Pons (tissue), 1 donor: ENCODE measurements at regions not wholly inside any gene's neighbourhood (a gene's known extent, or its start where the extent isn't known, plus 50 kb on each side); places are given as distances from the start of the nearest gene placed in this dataset.

Source experiments
- DNase-seq: peaks from one replicate; pipeline ENCODE4 v3.0.0-alpha.2; 2016; ENCODE audit warnings: low spot score

DNA sequence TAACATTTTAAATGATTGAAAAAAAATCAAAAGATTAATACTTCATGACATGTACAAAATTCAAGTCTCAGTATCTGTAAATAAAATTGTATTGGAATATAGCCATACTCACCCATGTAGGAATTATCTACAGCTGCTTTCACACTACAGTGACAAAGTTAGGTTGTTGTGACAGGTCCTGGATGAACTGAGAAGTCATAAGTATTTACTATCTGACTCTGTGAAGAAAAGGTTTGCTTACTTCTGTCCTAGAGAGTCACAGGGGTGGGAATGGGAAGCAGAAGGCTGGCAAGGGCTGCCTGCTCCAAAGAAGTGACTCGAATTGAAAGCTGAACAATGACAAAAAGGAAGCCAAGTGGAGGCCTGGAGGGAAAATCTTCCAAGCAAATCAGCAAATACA, 155.2 kb downstream of the SLC30A10 start:
- no peak for DNase-seq

DNA sequence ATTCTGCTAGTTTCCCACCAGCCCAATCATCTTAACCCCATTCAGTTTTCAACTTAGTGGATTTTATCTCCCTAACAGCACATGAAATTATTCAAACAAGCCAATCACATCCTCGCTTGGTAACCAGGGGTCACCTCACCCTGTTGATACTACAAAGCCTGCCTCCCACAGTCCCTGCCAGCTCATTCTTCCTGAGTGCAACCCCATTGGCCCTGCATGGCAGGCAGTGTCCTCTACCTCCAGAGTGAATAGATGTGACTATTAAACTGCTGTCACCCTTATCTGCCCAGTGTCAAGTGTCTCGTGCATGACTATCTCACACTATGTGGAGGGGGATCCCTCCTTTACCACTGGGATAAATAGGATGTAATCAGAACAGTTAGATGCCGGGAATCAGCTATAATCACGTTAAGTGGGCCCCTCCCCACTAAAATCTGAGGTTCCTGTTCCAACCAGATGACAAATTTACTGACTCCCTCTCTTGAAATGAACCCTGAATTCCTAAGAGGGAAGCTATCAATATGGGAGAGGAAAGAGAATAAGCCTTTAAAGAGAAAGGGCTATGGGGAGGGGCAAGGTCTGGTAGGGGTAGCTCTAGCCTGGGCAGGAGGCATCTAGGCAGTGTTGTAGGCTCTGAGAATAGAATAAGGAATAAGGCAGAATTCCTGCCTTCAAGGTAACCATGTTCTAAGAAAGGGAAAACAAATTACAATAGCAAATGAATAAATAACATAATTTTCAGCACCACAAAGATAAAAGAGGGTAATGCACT, 155.9 kb downstream of the SLC30A10 start:
- no peak for DNase-seq

DNA sequence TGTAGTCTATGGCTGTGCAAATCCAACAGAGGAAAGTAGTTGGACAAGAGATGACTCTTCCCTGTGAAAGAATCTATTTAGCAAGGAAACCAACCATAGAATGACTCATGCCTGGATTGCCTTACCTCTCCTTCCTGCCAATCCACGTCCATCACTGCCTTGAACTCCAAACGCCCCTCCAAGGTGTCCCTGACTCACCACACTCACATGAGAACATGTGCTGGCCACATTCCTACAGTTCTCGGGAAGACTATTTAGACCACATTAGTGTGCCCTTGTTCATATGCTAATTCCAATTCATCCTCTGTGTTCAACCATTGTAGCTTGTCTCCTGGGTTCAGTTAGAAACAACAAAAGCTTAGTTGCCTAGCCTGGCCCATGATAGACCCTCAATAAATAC, 157.3 kb downstream of the SLC30A10 start:
- no peak for DNase-seq

DNA sequence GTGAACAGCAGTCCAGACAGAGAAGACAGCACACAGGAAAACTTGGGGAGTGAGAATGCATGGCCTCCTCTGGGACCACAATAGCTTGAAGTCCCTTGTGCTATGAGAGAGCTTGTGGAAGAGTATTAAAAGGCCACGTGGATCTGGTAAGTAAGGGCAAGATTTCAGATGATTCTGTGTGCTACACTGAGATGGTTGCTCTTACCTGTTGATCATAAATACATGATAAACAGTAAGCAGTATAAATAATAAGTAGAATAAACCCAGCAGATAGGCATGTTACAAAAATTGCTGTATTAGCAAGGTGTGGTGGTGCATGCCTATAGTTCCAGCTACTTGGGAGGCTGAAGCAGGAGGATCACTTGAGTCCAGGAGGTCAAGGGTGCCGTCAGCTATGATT, 150.4 kb upstream of the ZC3H11B start:
- DNase-seq, result no peak

DNA sequence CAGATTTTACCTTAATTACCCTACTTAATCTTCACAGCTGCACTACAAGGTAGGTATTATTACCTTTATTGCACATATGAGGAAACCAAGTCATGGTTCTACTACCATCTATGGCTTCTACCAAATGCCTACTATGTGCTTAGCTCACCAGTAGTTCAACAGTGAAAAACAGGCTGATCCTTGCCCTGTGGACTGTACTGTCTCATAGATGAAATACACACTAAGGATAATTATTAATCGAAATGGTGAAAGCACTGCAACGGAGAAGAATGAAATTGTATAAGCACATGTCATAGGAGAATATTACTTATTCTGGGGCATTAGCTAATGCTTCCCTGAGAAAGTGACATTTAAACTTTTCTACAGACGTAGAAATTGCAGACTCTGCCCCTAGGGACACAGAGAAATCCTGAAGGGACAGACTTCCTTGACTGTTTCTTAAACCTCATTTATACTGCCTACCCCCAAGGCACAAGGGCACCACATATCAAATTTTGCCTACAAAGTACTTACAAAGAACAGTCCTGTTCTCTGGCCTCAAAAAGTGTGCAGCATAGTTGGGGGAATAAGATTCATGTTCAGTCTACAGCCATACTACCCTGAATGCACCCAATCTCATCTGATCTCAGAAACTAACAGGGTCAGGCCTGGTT, 148.4 kb upstream of the ZC3H11B start:
- DNase-seq, result no peak

DNA sequence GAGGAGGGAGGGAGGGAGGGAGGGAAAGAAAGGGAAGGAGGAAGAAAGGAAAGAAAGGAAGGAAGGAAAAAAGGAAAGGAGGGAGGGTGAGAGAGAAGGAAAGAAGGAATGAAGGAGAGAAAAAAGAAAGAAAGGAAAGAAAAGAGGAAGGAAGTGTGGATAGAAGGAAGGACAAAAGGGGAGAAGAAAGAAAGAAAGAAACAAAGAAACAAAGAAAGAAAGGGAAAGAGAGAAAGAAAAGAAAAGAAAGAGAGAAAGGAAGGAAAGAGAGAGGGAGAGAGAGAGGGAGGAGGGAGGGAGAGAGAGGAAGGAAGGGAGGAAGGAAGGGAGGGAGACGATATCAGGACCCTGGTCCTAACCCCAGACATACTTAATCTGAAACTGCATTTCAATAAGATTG, 146.2 kb upstream of the ZC3H11B start:
- DNase-seq, result no peak

DNA sequence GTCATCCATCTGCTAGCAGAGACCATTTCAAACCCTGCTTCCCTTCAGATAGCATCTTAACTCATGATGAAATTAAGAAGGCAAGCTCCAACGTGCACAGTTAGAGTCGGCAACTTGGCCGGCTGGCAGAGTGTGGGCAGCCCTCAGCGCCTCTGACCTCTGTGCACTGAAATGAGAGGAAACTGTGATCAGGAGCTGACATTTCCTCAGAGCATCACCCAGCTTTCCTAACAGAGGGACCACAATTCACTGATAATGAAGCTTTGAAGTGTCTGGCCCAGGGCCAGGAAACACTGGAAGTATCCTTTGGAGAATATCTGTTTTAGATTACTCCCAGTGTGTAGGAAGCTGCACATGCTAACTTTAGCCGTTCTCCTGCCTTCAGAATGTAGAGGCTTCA, 145.0 kb upstream of the ZC3H11B start:
- DNase-seq, result no peak

DNA sequence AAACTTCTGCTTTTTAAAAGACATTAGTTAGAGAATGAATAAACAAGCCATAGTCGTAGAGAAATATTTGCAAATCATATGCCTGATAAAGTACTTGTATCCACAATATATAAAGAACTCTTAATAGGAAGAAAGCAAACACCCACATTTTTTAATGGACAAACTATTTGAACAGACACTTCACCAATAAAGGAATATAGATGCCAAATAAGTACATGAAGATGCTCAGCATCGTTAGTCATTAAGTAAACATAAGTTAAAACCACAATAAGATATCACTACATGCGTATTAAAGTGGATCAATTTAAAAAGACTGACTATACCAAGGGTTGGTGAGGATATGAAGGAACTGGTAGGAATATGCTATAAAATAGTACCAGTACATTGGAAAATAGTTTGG, 142.3 kb upstream of the ZC3H11B start:
- DNase-seq, result no peak

DNA sequence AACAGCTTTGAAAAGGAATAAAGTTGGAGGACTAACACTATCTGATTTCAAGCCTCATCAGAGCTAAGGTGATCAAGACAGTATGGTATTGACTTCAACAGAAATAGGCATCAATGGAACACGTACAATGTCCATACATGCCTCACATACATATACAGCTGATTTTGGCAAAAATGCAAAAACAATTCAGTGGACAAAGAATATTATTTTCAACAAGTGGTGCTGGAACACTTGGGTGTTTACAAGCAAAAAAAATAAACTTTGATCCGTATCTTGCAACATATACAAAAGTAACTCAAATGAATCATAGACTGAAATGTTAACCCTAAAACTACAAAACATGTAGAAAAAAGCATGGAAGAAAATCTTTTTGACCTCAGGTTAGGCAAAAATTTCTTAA, 141.9 kb upstream of the ZC3H11B start:
- DNase-seq, result no peak

DNA sequence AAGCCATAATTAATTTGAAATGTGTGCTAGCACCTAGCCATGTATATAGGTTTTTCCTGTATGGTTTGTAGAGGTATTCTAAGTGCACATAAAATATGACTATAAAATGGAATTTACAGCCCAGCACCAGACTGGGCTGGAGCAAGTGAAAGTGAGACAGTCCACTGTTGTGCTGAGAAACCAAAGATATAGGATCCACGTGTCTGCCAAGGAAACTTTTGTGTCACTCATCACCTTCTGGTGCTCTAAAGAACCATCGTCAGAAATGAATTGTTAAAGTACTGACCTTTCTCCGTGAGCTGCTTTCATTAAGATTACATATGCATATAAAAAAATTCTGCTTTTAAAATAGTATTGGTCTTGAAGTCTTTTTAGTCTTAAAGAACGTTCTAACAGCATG, 141.0 kb upstream of the ZC3H11B start:
- no peak for DNase-seq

DNA sequence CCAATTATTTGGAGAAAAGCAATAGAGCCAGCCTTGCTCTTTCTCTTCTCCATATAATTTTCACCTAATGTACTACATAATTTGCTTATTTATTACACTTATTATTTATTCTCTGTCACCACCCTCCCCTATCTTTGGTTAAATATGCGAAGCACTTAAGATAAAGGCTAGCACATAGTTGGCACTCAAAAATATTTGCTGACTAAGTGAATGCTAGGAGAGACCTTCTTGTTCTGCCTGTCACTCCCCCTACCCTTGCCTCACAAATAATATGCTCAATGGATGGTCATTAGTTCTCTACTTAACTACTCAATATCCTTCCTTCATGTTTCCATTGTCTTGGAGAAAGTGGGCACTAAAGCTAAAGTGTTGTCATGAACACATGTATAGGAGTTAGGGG, 139.7 kb upstream of the ZC3H11B start:
- DNase-seq, result no peak

DNA sequence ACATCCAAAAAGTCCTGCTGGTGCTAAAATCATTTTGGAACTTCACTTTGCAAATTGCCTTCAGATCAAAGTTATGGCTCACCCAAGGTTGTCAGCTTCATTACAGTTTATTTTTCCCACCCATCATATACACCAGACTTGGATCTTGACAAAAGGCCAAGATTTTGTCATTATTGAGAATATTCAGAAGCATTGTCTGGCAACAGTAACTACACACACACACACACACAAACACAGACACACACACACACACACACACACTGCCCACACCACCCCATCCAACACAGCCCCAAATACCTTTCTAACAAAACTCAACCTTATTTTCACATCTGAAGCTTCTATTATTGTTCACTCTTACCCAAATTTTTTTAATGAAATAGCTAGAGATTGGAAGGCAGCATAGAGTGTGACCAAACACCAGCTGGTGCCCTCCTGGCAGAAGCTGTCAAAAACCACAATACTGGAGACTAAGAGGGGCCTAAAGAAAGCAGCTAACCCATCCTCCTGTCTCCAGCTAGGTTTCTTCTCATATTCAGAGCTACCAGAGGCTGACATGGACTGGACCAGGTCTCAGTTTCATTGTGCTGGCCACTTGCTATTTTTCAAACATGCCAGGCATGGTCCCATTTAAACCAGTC, 139.1 kb upstream of the ZC3H11B start:
- no peak for DNase-seq

DNA sequence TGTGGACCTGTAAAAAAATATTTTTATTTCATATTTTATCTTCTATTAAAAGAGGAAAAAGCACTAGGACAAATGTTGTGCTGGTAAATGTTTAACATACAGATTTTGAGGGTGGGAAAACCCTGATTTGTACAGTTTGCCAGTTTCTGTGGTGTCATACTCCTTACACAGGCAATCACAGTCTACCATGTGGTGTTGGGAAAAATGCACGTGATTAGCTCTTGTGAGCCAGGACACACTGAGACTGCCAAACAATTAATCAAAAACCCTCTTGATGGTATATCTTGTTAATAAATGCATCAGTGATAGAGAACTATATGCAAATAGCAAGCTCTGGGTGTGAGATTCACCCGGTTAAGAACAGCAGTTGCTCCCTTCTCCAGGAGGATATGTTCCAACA, 136.5 kb upstream of the ZC3H11B start:
- DNase-seq, result no peak

DNA sequence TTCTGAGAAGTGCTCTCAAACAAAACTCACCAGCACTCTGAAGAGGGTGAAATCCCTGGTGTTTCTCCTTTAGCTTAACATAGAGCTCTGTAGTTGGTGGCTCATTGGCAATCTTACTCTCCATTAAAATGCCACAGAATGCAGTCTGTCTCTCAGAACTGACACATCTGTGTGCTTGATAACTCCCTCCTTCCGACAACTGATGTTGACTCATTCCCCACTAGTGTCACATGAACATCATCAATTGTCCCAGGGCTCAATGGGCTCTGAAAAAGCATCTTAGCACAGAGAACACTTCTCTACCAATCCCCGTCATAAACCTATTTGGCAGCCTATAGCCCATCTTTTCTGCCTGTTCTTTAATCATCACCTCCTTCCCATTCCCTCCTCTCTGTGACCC, 133.2 kb upstream of the ZC3H11B start:
- DNase-seq, result no peak

DNA sequence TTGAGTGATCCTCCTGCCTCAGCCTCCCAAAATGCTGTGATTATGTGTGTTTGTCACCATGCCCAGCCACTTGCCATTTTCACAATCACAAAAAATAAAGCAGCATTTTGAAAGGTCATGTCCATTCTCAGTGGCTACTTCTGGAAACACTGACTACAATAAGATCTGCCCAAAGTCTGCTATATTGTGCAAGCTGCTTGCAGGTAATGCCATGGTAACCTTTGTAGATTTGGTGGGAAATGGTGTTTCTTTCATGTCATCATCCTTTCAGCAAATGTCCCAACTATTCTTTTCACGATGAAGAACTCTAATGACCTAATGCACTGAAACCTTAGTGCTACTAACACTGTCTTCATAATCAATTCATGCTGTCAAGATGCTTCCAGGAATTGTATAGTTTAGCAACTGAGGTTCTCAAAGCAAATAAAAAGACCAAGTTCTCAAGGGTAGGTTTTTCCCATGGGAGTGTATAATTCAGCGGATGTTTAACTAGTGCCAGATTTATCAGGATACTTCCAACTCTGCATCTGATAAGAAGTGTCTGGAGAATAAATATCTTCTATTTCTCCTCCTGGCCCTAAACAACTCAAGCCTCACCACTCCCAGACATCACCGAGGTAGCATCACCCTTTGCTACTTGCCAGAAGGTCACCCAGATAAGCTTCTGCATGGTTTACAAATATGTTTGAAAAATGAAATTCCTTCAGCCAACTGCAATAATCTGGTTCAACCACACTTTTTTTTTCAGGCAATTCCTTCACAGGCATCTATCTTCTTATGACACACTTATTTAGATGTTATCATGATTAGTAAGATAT, 132.0 kb upstream of the ZC3H11B start:
- no peak for DNase-seq

DNA sequence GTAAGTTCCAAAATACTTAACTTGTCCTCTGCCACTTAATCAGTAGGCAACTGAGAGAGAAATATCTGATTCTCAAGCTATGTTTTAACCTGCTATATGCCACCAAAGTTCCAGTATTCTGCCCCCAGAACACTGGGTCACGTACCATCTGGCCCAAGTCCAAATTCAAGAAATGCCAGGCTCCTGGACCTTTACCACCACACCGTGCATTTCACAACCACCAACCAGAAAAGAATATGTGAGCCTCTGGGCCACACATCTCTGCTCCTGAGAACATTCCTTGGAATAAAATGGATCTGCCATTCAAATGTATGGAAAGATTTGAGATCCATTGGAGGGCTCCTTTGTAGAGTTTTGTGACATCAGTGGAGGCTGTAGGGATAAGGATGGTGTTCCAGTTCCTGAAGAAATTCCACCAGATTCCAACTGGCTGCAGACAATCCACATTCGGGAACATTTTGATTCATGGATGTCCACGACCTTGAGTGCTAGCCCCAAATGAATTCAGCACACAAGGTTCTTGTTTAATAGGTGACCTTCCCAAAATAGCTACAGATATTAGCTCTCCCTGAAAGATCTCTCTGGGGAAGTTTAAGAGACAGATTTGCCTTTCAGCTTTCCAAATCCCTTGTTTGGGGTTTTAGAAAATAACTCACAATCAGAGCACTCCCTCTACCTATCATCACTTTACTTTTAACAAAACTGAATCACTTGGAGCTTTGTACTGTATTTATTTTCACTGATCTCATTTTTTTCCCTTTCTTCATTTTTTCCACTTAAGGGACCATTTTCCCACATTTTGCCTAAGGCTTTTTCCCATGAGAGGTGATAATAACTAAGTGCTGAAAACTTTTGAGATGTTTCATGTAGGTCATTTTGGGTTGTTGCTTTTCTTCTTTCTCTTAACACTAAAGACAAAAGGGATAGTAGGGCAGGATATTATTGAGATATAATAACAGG, 128.4 kb upstream of the ZC3H11B start:
- DNase-seq, result no peak

DNA sequence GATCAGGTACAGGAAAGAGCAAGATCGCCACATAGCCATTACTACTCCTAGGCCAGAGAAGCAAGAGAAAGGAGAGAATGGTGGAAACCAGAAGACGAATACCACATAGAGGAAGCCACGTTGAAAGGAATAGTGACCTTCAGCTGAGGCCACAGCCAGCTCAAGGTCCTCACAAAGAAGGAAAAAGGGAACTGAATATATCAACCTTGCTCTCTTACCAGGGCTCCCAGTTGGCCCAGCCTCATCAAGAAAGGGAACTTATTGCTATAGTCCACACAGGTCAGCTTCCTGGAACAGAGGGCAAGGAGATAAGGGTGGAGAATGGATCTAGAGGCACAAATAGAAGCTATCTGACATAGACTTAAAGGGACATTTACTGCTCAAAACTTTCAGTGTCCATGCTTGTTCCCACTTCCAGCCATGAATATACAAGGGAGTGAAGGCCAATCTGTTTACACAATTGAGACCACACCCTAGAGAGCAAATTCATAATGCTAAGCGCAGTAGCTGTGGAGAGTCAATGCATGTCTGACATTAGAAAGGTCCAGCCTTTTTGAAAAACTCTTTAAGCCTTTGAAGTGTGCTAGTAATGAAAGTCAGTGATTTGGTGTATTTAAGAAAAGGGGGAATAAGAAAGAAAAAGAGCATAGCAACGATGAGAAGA, 120.7 kb upstream of the ZC3H11B start:
- no peak for DNase-seq

DNA sequence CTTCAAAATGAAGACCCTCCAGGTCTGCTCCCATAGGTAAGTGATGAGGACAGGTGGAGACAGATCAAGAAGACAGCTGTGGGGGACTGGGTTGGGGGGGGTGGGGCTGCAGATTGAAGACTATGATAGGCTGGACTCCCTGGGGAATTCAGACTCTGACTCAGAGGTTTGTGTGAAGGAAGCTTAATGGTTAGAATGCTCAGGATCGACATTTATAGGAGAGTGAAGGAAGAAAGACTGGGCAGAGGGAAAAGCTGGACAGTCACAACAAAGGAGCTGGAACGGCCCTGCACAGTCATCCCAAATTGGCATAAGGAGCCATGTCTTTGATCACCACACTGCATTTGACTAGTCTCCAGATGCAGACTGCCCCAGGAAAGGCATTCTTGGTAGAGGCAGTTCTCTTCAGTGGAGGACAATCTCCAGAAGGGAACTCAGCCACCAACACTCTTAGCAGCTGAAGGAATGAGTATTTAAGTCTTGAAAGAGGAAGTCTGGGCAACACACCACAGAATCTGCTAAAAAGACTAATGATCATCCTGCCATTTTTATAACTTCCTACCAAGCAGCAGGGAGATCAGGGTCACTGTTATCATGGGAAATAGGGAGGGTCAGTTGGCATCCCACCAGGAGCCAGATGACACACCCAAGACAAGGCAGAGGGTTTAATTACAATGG, 120.0 kb upstream of the ZC3H11B start:
- no peak for DNase-seq

DNA sequence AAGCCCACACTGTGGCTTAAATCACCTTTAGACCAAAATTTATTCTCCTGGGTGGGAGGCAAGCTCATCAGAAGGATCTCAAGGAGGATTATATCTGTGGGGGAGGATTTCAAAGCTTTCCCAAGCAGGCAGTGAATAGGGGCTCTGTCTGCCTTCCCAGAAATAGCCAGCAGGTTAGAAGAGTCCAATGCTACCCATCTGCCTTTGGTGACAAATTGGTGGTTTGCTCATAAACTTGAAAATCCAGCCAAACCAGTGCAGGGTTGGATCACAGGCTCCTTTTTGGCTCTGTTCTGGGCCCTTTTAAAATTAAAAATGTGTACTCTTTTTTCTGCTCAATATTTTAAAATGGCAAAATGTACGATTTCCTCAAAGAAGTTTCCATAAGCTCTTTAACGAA, 118.9 kb upstream of the ZC3H11B start:
- no peak for DNase-seq
